HG02870 (cell line): ENCODE measurements at regions not wholly inside any gene's neighbourhood (a gene's known extent, or its start where the extent isn't known, plus 50 kb on each side); places are given as distances from the start of the nearest gene placed in this dataset.

Experiments used
- ATAC-seq: cut with Tn5 transposase; IDR thresholded peaks from one replicate; pipeline ENCODE4 v1.9.1; 2021; ENCODE audit warnings: mild to moderate bottlenecking, moderate library complexity; ENCODE audit not compliant: unreplicated experiment

DNA sequence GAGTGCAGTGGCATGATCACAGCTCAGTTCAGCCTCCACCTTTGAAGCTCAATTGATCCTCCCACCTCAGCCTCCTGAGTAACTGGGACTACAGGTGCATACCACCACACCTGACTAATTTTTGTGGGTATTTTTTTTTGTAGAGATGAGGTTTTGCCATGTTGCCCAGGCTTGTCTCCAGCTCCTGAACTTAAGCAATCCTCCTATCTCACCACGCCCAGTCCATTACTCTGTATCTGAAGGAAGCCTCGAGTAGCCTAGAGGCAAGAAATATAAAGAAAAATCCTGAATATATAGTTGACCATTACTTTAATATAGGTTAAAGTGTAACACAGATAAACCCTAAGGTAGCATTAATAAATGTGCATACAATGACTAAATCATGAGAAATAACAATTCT, 686.8 kb upstream of the PIK3C3 start:
- ATAC-seq = no peak

GRCh38 chr18:41266616-41267015, 688.4 kb upstream of the PIK3C3 start:
- no peak for ATAC-seq

- ATAC-seq = no peak
Observed at GRCh38 chr18:41266204-41266603, 688.8 kb upstream of the PIK3C3 start.

- ATAC-seq = no peak
Observed at GRCh38 chr18:41265047-41265446, 690.0 kb upstream of the PIK3C3 start.

DNA sequence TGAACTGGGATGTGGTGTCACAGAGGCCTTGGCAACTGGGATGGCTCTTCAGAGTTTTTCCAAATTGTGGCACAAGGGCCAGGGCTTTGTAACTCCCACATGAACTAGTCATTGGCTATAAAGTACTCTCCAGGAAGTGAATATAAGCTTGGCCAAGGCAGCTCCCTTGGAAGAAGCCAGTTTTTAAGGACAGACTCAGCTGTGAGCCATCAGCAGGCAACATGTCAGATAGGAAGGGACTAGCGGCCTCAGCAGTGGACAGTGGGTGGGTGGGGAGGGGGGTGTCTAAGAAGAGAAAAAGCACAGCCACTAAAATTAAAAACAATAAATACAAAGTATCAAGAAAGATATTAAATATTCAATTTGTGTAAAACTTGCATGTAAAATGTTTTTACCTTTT, 691.1 kb upstream of the PIK3C3 start:
- ATAC-seq = no peak

DNA sequence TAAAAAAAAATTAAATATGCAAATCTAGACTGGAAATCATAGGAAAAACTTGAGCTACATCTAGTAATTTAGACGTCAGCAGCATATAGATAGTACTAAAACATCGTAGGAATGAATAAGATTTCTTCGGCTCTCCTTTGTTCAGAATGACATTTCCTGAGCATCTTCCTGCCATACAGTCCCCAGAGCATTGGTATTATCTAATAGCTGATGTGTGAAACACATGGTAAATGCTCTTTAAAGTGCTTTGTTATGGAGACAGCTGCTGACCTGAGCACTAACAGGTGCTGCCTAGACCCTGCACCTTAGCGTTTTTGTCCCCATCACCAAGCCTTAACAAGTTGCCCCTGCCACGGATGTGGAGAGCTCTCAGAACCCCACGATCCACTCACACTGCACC, 692.3 kb upstream of the PIK3C3 start:
- no peak for ATAC-seq

DNA sequence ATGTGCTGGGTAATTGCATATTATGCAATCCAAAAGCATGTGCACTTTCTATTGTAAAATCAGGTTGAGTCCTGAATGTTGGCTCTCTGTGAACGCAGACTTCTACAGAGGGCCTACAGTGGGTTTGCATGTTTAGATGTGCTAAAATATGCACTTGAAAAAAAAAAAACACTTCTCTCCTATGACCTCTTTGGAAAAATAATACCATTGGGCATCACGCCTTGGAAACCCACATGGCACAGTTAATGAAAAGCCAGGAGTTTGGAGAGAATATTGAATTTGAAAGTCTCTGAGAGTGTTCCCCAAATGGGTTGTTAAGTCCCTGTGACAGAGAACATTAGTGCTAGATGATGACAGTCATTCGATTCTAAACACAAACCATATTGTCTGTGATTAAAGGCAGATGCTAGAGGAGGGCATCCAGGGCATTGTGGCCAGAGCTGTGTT, 710.4 kb upstream of the PIK3C3 start:
- ATAC-seq = no peak

DNA sequence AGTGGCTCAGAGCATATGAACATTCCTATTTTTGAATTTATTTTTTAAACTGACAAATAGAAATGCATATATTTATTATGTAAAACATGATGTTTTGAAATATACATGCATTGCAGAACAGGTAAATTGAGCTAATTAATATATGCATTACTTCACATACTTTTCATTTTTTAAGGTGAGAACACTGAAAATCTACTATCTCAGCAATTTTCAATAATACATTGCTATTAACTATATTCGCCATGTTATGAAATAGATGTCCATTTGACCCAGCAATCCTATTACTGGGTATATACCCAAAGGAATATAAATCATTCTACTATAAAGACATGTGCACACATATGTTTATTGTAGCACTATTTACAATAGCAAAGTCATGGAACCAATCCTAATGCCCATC, 717.7 kb upstream of the PIK3C3 start:
- ATAC-seq = no peak

GRCh38 chr18:41231681-41232080, 723.4 kb upstream of the PIK3C3 start:
- no peak for ATAC-seq

DNA sequence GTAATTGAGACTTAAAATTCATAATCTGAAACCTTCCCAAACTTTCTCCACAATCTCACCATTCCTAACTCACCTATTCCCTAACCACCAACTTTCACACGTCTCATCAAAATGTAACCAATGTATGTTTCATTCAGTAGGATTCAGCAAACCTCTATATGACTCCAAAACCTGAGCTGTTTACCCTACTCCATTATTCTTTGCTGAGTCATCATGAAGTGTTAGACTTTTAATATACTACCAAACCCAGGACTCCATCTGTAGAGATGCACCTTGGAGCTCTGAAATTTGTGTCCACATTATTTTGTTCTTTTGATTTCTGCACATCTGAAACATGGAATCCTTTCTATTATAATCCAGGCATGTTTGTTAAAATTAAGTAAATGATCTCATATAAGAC, 727.0 kb upstream of the PIK3C3 start:
- no peak for ATAC-seq

GRCh38 chr18:41226911-41227310, 728.1 kb upstream of the PIK3C3 start:
- no peak for ATAC-seq

- ATAC-seq = no peak
Observed at GRCh38 chr18:41226186-41226585, 728.8 kb upstream of the PIK3C3 start.

DNA sequence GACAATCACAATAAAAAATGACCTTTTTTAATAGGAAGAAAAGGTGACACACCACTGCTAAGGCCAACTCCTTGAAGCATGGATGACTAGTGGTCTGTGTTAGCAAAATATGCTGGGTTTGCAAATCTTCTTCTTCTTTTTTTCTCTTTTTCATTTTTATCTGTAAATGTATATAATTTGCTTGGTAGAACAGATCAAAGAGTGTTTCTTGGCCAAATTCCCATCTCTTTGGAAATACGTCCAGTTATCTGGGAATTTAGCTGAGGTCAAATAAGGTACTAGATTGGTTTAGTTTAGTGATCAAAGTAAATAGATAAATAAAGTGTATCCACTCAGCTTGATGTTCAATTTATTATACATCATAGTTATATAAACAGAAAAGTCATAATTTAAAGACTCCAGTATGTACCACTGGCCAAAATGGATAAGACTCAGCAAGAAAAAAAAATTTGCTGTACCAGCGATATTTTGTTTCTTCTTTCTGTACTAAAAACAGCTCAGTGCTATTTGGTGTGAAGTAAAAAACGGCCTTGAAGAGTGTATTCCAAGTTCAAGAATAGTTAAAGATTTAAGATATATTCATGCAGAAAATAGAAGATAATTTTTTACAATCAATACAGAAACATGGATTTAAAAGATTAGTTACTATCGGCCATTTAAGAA, 738.6 kb upstream of the PIK3C3 start:
- ATAC-seq = no peak

DNA sequence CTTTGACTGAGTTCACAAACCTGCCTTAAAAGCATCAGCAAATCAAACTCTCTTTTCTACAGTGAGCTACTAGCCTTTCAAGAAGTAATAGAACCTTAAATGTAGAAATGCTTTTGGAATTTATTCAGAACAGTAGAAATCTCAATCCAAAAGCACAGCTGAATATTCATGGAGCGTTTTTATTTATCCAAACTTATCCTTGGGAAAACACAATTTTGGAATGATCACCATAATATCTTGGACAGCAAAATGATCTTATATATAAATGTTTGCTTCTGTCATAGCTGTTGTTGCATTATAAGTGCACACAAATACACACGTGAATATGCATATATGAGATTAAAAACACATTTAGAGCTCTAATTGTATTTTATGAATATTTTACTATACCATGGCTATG, 747.3 kb upstream of the PIK3C3 start:
- no peak for ATAC-seq

GRCh38 chr18:41206341-41206830, 748.6 kb upstream of the PIK3C3 start:
- ATAC-seq = no peak

GRCh38 chr18:41199212-41199611, 755.8 kb upstream of the PIK3C3 start:
- ATAC-seq = no peak

DNA sequence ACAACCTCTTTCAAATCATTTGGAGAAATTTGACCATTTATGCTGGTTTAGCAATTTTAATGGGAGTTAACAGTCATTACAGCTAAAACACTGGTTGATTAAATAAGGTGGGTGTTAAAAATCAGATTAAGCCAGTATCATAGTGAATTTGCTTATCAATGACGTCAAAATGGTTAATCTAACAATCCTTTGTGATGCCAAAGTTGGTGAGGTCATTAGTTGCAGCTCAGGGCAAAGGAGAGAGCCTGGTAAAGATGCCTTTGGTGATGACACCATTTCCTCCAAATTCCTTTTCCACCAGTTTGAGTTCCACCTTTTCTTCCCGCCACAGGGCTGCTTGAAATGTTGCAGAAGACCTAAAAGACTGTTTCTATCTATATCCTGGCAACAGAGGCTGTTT, 757.1 kb upstream of the PIK3C3 start:
- no peak for ATAC-seq

DNA sequence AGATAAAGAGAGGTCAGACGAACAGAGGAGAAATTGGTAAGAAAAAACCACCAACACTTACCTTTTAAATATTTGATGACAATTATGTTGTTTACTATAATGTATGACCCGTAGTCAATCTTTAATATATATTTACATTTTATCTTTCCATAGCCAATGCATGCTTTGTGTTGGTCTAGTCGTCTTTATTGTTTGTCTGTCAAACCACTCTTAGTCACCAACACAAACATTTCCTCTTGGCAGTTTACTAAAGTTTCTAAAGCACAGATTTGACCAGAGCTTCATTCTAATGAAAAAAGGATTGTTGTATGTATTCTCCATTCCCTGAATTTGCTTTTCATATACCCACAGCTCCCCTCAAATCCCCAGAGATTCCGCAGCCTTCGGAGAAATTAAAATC, 784.7 kb upstream of the PIK3C3 start:
- ATAC-seq = no peak

DNA sequence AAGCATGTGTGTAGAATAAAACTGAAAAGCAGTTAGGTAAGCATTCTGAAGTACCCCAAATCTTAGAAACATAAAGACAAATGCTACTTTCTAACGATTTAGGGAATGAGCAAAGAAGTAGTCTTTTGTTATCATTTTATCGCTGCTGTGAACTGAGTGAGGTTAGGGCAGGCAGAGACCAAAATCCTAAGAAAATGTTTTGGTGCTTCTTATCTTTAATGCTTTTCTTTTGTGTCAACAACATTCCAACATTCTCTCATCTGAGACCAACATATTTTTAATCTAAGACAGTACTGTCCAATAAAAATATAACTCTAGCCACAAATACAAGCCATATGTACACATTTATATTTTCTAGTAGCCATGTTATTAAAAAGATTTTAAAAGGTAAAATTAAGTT, 789.4 kb upstream of the PIK3C3 start:
- no peak for ATAC-seq

GRCh38 chr18:41162781-41163180, 792.3 kb upstream of the PIK3C3 start:
- ATAC-seq = no peak

DNA sequence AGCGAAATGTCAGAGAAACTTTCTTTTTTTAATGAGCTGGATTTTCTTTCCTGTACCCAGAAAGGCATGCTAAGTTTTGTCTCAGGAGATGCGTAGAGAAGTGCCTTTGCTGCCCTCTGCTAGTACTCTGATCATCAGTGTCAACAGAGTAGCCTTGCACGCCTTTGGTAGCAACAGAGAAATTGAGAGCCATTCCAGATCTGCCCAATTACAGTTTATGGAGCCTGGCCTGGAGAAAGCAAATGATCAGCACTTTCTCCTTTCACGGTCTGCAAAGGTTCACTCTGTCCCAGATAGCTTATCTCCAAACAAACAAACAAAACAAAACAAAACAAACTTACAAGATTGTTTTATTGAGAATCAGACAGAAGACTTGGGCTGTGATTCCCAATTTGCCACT, 792.8 kb upstream of the PIK3C3 start:
- no peak for ATAC-seq

DNA sequence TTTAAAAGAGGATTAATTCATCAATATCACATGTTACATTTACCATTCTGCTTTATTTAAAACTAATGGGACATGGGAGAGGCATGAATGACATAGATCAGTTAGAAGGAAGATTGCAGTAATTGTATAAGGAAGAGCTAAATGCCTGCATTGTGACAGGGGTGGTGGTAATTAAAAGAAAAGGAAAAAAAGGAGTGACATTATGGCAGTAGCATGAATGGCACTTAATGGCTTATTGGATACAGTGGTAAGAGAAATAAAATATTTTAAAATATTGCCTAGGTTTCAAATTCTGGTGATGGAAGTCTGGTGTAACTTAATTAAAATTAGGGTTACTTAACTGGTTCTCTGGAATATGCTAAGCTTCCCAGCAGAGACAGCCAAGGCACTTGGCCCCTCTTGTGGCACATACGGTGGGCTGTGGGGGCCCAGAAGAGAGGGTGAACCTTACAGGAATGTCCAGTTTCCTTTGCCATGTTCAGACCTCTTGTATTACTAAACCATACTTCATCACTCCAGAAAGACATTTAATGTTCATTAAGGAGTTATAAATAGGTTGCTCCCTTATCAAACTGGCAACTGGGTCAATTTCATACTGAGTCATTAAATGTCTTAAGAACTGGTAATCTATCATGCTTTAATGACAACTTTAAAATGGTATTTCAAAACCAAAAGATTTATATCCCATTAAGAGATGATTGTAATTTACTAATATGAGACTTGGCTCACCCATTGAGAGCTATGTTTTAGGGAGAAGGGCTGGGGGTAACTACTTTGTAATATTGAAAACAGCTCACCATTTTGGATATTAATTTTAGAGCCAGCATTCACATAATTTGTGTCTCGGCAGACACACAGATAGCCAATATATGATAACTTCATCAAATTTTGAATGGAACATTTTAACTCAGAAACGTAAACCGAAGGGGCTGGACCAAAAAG, 798.9 kb upstream of the PIK3C3 start:
- ATAC-seq = no peak
